Activated effector memory CD4-positive, alpha-beta T cell treated with Interleukin-2 at 50 U/mL for 16 hours (primary cell): ENCODE measurements at regions not wholly inside any gene's neighbourhood (a gene's known extent, or its start where the extent isn't known, plus 50 kb on each side); places are given as distances from the start of the nearest gene placed in this dataset.

ENCODE experiments used
- DNase-seq: peaks from one replicate; pipeline ENCODE4 v3.0.0-alpha.2; 2020

DNA sequence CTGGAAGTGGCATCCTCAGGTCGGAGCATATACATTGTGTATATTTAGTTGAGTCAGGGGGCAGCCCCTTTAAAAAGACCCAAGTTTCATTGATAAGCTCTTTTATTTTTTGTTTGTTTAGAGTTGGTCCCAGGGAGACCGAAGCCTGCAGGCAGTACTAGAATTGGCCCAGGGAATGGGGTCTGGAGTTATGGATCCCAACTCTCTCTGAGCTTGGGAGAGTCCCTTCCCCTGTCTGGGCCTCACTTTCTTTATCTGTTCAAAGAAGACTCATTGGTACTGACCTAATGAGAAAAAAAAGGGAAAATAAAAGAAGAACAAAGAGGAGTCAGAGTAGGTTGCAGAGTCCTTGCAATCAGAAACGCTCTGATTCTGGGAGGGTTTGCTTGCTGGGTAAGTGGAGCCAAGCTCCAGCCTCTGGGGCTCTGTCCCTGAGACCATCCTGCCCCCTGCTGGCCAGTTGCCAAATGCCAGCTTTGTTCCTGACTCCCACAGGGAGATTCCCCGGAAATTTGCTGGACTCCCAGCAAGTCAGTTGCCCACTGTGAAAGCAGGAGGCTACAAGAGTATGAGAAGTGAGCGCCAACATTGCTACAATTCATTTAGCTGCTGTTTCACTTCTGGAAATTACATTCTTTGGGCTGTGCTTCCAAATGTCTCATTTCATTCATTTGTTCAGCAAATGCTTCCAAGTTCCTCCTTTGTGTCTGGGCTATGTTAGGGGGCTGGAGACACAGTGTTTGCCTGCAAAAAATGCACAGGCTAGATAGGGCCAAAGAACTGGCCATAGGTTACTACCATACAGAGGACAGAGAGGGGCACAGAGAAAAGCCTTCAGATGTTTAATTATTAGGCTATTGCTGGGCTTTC lies 156.2 kb downstream of the MELK start:
- DNase-seq, result peak; percentile 34

DNA sequence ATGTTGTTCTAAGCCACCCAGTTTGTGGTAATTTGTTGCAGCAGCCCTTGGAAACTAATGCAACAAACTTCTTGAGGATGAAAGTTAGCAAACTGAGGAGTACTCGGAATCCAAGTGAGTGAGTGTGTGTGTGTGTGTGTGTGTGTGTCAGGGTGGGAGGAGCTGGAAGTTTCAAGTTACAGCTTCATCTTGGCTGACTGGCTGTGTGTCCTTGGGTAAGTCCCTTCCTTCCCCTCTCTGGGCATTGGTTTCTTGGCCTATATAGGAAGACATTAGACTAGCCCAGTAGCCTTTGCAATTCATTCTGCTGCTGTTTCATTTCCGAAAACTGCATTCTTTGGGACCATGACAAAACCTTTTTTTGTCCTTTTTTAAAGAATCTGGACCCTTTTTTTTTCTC lies 157.2 kb downstream of the MELK start:
- no peak for DNase-seq

DNA sequence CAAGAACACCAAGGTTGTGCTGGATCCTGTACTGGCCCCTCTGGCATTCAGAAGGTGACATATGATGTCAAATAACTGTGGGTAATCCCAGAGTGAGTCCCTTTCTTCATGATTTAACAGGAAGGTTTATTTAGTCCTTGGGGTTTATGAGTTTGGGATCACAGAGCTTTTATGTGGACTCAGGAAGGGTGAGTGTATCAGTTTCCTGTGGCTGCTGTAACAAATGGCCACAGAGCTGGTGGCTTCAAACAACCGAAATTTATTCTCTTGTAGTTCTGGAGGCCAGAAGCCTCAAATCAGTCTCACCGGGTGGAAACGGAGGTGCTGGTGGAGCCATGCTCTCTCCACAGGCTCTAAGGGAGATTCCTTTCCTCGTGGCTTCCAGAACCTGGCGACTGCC lies 157.7 kb downstream of the MELK start:
- no peak for DNase-seq

DNA sequence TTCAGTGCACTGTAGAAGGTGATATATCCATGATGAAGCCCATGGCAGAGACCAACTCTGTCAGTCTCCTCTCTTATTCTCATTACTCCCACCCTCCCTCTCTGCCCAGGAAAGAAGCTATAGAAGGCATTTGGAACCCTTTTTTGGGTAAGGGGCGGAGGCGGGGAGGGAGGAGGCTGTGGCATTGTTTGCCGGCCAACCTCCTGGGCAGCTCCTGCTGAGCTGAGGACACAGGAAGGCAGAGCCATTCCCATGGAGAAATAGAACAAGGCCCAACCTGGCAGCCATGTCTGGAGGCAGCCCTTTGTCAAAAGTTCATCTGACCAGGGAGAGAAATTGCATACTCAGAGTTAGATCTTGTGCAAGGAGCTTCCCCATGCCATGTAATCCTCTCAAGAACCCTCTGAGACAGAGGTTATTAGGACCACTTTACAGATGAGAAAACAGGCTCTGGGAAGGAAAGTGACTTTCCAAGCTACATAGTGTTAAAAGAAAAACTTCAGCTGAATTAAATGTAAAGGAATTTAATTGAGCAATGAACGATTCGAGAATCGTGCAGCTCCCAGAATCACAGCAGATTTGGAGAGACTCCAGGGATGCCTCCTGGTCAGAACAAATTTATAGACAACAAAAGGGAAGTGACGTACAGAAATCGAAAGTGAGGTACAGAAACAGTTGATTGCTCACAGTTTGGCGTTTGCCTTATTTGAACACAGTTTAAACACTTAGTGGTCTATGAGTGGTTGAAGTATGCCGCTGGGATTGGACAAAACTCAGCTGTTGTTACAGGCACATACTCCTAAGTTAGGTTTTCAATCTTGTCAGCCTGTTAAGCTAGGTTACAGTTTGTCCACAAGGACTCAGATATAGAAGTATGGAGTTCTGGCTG lies 158.6 kb downstream of the MELK start:
- DNase-seq, result no peak

GRCh38 chr9:36734737-36735136 lies 162.0 kb downstream of the MELK start:
- DNase-seq, result no peak

- DNase-seq, result no peak
Measured at GRCh38 chr9:36736648-36737047, 164.0 kb downstream of the MELK start.

DNA sequence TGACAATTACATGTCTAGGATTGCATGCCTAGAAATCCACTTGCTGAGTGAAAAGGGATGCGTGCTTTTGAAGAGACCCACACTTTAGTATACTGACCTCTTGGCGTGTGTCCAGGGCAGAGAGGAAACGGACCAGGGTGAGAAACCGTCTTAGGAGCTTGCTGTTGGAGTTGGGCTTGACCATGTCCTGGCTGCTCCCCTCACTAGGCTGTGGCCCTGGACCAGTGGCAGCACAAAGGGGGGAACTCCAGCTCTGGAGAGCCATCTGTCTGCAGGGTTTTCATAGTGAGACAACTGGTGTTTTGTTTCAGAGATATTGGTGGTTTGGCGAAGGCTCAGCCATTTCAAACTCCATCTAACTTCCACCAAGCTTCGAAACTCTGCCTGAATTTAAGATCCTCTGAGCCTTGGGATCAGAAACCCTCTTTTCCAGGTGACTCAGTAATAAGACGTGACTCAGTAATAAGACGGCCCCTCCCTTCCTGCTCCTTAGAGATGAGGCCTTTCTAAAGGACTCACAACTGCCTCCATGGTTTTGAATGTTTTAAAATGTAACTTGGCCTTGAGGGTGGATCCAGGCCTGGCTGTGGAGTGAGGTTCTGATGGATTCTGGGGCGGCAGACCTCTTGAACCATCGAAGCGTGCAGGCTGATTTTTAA lies 165.8 kb downstream of the MELK start:
- DNase-seq, result no peak

GRCh38 chr9:36739373-36740116 lies 166.8 kb downstream of the MELK start:
- DNase-seq, result no peak

- DNase-seq, result no peak
Measured at GRCh38 chr9:36742264-36742663, 169.6 kb downstream of the MELK start.

- no peak for DNase-seq
Measured at GRCh38 chr9:36744678-36745077, 172.0 kb downstream of the MELK start.

DNA sequence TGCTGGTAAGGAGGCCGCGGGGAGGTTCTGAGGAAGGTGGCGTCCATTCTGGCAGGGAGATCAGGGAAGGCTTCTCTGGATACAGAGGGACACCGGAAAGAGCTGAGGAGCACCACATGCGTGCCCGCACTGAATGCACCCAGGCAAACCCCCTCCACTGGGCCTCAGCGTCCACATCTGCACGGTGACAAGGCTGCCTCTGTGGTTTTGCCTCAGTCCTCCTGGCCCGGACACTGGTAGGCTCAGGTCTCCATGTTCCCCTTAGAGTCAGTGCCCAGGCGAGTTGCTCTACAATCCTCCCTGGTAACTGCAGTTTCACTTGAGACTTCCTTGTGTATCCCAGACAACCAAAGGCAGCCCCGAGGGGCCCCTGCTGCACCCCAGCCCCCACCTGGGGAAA lies 173.3 kb downstream of the MELK start:
- no peak for DNase-seq

DNA sequence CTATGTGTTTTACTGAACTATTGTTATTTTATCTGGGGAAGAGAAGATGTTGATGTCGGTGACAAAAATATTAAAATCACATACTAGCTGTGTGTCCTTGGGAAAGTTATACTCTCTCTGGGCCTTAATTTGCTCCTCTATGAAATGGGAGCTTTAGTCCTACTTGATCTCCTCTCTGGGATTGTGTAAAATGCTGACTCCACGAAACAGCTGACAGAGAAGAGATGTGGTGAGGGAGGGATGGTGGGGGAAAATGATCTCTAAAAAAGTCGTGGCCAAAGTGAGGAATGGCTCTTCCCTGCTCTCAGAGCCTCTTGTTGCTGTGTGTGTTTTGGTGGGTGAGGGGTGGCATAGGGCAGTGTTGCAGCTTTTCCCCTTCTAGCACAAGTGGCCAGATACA lies 173.7 kb downstream of the MELK start:
- DNase-seq, result no peak

DNA sequence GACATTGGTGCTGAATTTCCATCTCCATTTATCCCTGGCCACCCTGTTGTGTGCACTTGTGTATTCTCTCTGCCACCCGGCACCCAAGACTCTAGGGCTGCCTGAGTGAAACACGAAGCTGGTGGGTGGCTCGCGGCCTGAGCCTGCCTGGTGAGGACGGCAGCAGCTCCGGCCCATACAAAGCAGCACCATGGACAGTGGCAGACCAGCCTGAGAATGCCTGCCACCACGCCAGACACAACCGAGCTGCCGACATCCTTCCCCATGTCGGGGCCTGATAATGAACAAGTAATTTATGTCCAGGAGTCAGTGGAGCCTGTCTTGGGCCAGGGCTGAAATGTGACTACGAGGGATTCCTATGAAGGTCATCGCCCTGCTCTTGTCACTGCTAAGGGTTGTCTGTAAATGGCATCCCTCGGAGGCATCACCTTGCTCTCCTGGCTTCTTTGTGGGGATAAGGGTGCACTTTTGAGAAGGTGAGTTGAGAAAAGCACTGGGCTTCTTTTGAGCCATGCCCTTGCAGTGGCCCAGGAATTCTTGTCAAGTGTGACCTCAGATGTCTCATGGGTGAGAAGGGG lies 175.7 kb downstream of the MELK start:
- no peak for DNase-seq

DNA sequence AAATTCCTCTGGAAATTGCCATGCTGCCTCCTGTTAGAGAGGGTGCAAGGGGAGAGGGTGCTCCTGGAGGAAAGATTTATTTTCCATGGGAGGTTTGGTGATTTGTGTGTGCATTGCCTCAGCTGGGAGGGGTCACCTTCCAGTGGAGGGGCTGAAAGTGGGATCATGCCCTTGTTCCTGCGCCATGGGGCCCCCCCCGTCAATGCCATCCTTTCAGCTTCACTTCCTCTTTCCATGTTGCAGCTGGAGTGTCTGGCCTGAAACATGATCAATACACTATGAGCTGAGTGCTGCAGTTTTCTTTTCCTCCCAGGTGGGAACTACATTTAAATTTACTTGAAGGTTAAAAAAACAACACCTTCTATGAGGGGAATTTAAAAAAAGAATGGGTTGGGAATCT lies 176.8 kb downstream of the MELK start:
- no peak for DNase-seq

DNA sequence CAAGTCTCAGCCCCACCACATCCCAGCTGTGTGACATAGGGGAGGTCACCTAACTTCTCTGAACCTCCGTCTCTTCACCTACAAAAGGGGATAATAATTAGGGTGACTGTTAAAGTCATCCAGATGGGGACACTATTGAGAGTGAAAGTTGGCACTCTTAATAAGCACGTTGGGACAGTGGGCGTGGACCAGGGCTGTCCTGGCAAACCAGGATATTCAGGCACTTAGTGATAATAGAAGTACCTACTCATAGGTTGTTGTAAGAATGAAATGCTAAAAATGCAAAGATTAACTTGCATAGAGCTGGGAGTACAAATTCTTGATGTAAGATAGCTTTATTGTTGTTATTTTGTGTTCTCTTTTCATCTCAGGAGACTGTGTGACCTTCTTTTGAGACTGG lies 177.9 kb downstream of the MELK start:
- no peak for DNase-seq

DNA sequence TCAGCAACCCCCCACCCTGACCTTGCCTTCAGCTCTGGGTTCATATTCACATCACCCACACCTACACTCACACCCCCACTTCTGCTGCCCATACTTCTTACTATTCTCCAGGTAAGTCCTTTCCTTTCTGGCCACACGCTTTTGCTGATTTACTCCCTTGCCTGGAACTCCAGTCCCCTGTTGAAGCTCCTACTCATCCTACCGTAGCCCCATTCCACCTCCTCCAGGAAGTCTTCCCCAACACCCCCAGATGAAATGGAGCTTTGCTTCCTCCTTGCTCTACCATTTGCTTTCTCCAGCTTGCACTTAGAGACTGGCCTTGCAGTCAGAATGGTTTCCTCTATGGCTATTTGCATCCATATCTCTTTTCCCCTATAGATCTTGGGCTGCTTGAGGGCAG lies 182.3 kb downstream of the MELK start:
- no peak for DNase-seq

DNA sequence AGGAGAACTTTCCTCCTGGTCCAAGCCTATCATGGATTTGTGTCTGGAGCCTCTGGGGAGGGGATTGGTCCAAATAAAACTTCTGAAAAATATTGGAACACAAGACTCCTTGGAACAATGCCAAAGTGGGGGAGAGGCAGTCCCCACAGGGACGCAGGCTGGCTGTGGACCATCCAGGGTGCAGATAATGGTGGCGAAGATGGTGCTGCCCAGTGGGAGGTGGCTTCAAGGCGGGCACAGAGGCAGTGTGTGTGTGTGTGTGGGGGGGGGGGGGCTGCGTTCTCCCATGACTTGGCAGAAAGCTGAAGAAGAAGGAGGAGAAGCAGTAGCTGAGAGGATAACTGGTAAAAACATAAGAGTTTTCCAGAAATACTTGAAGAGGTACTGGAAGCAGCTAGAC lies 186.4 kb downstream of the MELK start:
- DNase-seq, result no peak

DNA sequence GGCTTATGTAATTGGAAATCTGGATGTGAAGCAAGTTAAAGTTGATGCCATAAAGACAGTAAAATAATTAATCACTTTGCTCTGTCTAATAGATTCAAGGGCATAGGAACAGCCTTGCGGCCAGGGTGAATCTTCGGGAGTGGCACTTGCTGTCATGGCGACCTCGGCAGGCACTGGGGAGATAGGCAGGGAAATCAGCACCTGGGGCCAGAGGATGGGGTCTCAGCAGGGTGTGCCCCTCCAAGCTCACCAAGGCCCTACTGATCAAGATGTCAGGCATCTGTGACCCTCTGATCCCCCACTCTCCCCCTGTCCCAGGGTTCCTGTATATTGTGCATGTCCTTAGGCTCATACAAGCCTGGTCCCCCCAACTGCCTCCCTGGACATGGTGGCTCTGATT lies 187.3 kb downstream of the MELK start:
- DNase-seq, result no peak

DNA sequence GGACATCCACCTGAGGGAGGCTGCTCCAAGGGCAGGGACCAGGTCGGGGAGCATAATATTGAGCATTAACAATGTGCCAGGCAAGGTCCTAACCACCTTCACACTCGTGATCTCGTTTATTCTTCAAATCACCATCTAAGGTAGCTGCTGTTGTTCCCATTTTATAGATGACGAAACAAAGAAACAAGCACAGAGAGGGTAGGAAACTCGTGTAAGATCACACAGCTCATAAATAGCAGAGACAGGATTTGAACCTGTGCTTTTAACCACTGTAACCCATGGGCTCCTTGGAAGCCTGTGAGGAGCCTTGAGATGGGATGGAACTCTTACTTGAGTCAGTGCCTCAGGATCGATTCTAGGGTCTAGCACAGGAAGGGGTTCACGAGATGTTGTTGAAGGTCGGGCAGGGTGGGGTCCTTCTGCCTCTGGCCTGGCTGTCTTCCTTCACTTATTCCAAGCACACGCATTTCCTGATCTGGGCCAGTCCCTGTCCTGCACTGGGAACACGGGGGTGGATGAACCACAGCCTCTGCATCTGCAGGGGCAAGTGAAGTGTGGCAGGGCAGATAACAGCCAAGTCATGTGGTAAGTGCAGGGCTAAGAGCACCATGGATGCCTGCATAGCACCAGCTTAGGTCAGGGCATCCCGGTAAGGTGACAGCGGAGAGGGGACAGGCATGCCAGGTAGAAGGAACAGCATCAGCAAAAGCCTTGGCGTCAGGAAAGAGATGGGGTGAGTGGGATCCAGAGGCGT lies 188.1 kb downstream of the MELK start:
- DNase-seq, result no peak

- DNase-seq, result no peak
Measured at GRCh38 chr9:36762958-36763357, 190.3 kb downstream of the MELK start.

- no peak for DNase-seq
Measured at GRCh38 chr9:36763778-36764177, 191.1 kb downstream of the MELK start.
